ENCODE measurements at regions not wholly inside any gene's neighbourhood (a gene's known extent, or its start where the extent isn't known, plus 50 kb on each side); places are given as distances from the start of the nearest gene placed in this dataset.
"Not testable (repeated sequence)": the region's sequence is repeated elsewhere in the genome, so short reads cannot be mapped to it uniquely, and the experiment has no call there.

GRCh38 chr2:194686569-194686968 lies 970.5 kb upstream of the SLC39A10 start:
- no peaks in the 10 kb centered on the region for H3K4me1 ChIP-seq (ENCODE audit: control insufficient read depth in 1 of 2, low read depth in 2 of 2)
- H3K4me3 ChIP-seq = no peak overlapping the region
- no peaks in the 10 kb centered on the region for H3K9me3 ChIP-seq
- H3K27ac ChIP-seq = no peak overlapping the region
- ATAC-seq (ENCODE audit: insufficient number of reproducible peaks, low FRiP score, low read depth) = no peak
- TF ChIP-seq CTCF (IDR thresholded peaks at IDR 0.05) = no peak
- H3K27me3 ChIP-seq (replicated peaks; ENCODE audit: insufficient read depth) = no peaks in the 10 kb centered on the region
- no peak for DNase-seq (ENCODE audit: low spot score)
- no peaks in the 10 kb centered on the region for H3K36me3 ChIP-seq

- H3K4me1 ChIP-seq (ENCODE audit: control insufficient read depth in 1 of 2, low read depth in 2 of 2) = no peaks in the 10 kb centered on the region
- ATAC-seq (ENCODE audit: insufficient number of reproducible peaks, low FRiP score, low read depth) (no peak), DNase-seq (ENCODE audit: low spot score) (no peak)
- no peaks in the 10 kb centered on the region for H3K36me3 ChIP-seq
- no peaks in the 10 kb centered on the region for H3K9me3 ChIP-seq
- no peaks in the 10 kb centered on the region for H3K27me3 ChIP-seq (replicated peaks; ENCODE audit: insufficient read depth)
- TF ChIP-seq CTCF (IDR thresholded peaks at IDR 0.05) = no peak
- no peak overlapping the region for H3K27ac ChIP-seq
- H3K4me3 ChIP-seq = no peak overlapping the region
Observed at GRCh38 chr2:194674043-194674442, 983.0 kb upstream of the SLC39A10 start.

GRCh38 chr2:194672994-194673393 lies 984.0 kb upstream of the SLC39A10 start:
- TF ChIP-seq CTCF (IDR thresholded peaks at IDR 0.05) = no peak

GRCh38 chr2:194661431-194661830 lies 995.6 kb upstream of the SLC39A10 start:
- H3K36me3 ChIP-seq = no peaks in the 10 kb centered on the region
- no peaks in the 10 kb centered on the region for H3K9me3 ChIP-seq
- no peak overlapping the region for H3K4me3 ChIP-seq
- ATAC-seq (ENCODE audit: insufficient number of reproducible peaks, low FRiP score, low read depth) (no peak), DNase-seq (ENCODE audit: low spot score) (no peak)
- H3K4me1 ChIP-seq (ENCODE audit: control insufficient read depth in 1 of 2, low read depth in 2 of 2) = no peaks in the 10 kb centered on the region
- H3K27ac ChIP-seq = no peak overlapping the region
- no peak for TF ChIP-seq CTCF (IDR thresholded peaks at IDR 0.05)
- no peaks in the 10 kb centered on the region for H3K27me3 ChIP-seq (replicated peaks; ENCODE audit: insufficient read depth)

More at GRCh38 chr2:194672994-194673393, 984.0 kb upstream of the SLC39A10 start:
- Histone ChIP-seq H3K4me1 (ENCODE audit: control insufficient read depth in 1 of 2, low read depth in 2 of 2) (no peaks in the 10 kb centered on the region), H3K27me3 (replicated peaks; ENCODE audit: insufficient read depth) (no peaks in the 10 kb centered on the region), H3K27ac (no peak overlapping the region), H3K36me3 (no peaks in the 10 kb centered on the region), H3K9me3 (no peaks in the 10 kb centered on the region), H3K4me3 (no peak overlapping the region)
- DNase-seq (ENCODE audit: low spot score) (no peak), ATAC-seq (ENCODE audit: insufficient number of reproducible peaks, low FRiP score, low read depth) (no peak)

- not testable (repeated sequence) for H3K4me1 ChIP-seq (ENCODE audit: control insufficient read depth in 1 of 2, low read depth in 2 of 2); H3K36me3 ChIP-seq; DNase-seq (ENCODE audit: low spot score)
Observed at GRCh38 chr2:194639057-194639456, 1018.0 kb upstream of the SLC39A10 start.

GRCh38 chr2:194621945-194622344 lies 1035.1 kb upstream of the SLC39A10 start:
- no peak for TF ChIP-seq CTCF (IDR thresholded peaks at IDR 0.05)
- Histone ChIP-seq H3K36me3 (no peaks in the 10 kb centered on the region), H3K4me1 (ENCODE audit: control insufficient read depth in 1 of 2, low read depth in 2 of 2) (no peaks in the 10 kb centered on the region), H3K27ac (no peak overlapping the region), H3K27me3 (replicated peaks; ENCODE audit: insufficient read depth) (no peaks in the 10 kb centered on the region), H3K9me3 (no peaks in the 10 kb centered on the region), H3K4me3 (no peak overlapping the region)
- DNase-seq (ENCODE audit: low spot score) = no peak
- no peak for ATAC-seq (ENCODE audit: insufficient number of reproducible peaks, low FRiP score, low read depth)

More at GRCh38 chr2:194639057-194639456, 1018.0 kb upstream of the SLC39A10 start:
- H3K4me3 ChIP-seq; ATAC-seq (ENCODE audit: insufficient number of reproducible peaks, low FRiP score, low read depth); H3K9me3 ChIP-seq; H3K27me3 ChIP-seq (replicated peaks; ENCODE audit: insufficient read depth); H3K27ac ChIP-seq: not testable (repeated sequence)

Measured in thoracic aorta (tissue), 2 donors.